Activated CD4-positive, alpha-beta T cell treated with anti-CD3 and anti-CD28 coated beads, Interleukin-2, Interleukin-4, amounts not matched to agents 100 ng/mL and 50 ng/mL, durations not matched to agents 16 hours and 8 hours (primary cell): ENCODE measurements at regions not wholly inside any gene's neighbourhood (a gene's known extent, or its start where the extent isn't known, plus 50 kb on each side); places are given as distances from the start of the nearest gene placed in this dataset.
"Not testable (repeated sequence)": the region's sequence is repeated elsewhere in the genome, so short reads cannot be mapped to it uniquely, and the experiment has no call there.

ENCODE experiments used
- DNase-seq: peaks from one replicate; pipeline ENCODE4 v3.0.0-alpha.2; 2020; ENCODE audit warnings: low spot score

GRCh38 chr13:39893808-39894207 is 238.3 kb downstream of the COG6 start:
- no peak for DNase-seq

GRCh38 chr13:39894586-39894985 is 239.1 kb downstream of the COG6 start:
- DNase-seq: no peak

DNA sequence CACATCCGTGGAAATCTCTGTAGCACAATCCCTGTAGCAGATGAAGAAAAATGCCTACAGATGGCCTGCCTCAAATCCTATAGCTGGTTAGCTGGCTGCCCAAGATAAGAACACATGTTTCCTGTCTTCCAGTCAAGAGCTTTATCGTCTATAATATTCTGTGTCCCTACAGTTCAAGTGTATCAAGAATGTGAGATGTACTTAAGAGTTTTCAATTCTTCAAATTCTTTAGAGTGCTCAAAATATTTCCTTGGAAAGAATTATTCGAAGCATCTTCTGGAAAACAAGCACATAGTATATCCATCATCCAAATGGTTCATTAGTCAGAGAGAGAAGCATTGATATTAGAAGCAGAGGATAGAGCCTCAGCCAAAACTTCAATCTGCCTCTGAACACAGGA is 239.8 kb downstream of the COG6 start:
- no peak for DNase-seq

DNA sequence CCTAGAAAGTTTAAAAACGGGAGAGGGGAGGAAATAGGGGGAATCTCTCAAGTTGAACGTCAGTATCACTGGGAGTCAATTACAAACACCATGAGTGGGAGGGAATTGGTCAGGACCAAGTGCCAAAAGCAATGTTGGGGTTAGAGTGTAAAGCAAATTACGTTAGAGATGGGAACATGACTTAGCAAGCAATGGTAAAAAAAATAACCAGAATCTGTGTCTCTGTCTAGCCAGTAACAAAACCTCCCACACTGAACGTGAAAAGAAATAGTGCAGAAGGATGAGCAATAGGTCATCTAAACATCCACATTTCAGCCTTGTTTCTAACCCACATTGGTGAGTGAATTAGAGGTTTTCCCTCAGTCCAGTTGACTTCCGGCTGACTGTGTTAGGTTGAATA is 242.2 kb downstream of the COG6 start:
- no peak for DNase-seq

DNA sequence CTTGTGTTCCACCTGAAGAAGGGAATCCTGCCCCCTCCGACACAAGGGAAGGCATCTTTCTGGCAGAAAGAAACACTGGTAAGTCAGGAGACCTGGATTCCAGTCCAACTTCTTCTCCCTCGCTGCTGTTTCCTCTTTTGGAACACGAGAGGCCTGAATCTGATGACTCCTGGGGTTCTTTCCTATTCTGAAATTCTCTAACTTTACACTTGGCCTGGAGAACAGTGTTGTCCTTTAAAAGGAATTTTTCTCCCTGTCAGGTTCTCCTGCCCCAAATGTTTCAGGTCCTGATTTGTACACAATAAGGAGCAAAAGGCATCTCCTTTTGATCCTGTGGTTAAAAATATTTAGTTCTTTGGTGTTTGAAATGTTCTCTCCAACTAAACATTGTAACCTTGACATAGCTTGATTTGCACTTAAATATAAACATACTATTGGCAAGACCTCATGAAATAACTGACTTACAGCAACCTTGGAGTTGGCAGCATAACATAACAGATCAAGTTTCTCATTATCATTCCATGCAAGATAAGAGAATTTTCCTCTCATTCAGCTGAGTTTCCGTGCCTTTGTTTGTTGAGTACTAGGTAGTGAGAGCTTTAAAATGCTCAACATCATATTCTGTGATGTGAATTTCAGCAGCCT is 244.8 kb downstream of the COG6 start:
- DNase-seq: no peak

DNA sequence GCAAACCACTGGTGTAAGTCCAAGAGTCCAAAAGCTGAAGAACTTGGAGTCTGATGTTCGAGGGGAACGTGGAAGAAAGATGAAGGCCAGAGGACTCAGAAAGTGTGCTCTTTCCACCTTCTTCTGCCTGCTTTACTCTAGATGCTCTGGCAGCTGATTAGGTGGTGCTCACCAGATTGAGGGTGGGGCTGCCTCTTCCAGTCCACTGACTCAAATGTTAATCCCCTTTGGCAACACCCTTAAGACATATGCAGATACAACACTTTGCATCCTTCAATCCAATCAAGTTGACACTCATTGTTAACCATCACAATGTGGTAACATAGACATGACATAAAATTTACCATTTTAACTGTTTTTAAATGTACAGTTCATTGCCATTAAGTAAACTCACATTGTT is 249.5 kb downstream of the COG6 start:
- DNase-seq: no peak

- no peak for DNase-seq
Observed at GRCh38 chr13:39909634-39910033, 254.2 kb downstream of the COG6 start.

- DNase-seq: no peak
Observed at GRCh38 chr13:39910041-39910440, 254.6 kb downstream of the COG6 start.

GRCh38 chr13:39910833-39911232 is 255.4 kb downstream of the COG6 start:
- peak; percentile 34 for DNase-seq

- DNase-seq: no peak
Observed at GRCh38 chr13:39913339-39913738, 257.9 kb downstream of the COG6 start.

GRCh38 chr13:39913928-39914327 is 258.5 kb downstream of the COG6 start:
- no peak for DNase-seq

DNA sequence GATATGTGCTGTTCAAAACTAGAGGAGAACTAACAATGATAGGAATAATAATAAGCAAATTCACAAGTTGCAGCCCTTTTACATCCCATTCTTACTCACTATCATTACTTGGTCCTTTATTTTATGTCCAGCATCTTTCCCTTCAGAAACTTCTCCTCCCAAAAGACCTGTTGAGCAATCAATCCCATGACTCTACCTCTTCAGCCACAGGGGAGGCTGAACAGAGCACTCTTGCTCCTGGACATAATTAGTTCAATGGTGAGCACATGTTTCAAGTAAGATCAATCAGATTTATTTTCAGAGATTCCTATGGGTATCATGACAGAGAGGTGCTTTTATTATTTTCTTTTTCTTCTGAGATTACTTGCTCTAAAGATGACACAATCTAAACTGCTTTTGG is 260.0 kb downstream of the COG6 start:
- DNase-seq: no peak

- DNase-seq: no peak
Observed at GRCh38 chr13:39916330-39916729, 260.9 kb downstream of the COG6 start.

DNA sequence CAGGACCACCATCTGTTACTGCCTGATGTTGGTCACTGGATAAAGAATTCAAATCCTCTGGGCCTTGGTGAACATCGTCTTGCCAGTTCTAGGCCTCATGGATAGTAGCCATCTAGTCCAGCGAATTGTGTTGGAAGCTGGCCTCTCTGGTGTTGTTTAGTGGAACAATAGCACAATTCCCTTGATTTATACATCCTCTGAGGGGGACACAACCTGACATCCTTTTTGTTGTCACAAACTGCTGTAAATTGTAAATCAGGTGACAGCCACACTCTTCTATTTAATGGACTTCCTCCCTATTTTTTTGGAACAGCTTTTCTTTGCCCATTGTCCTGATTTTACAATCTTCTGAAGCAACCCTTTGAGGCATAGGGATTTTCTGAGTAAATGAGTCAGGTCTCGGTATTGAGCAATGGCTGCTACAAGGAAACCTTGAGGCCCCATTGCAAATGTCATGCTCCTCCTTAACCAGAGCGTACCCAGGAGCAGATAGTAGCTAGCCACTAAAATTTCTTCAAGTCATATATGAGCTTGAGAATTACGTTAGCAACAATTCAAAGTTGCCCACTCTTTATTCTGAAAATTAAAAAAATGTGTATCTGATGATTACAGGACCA is 263.3 kb downstream of the COG6 start:
- no peak for DNase-seq

DNA sequence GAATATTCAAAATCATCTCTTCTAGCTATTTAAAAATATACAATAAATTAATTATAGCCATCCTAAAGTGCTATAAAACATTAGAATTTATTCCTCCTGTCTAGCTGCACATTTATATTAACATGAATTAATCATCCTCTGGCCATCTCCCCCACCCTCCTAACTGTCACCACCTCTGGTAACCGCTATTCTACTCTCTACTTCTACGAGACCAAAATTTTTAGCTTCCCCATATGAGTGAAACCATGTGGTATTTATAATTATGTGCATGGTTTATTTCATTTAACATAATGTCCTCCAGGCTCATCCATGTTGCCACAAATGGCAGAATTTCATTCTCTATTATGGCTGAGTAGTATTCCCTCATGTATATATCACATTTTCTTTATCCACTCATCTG is 265.2 kb downstream of the COG6 start:
- DNase-seq: no peak

GRCh38 chr13:39926345-39926744 is 270.9 kb downstream of the COG6 start:
- DNase-seq: no peak

DNA sequence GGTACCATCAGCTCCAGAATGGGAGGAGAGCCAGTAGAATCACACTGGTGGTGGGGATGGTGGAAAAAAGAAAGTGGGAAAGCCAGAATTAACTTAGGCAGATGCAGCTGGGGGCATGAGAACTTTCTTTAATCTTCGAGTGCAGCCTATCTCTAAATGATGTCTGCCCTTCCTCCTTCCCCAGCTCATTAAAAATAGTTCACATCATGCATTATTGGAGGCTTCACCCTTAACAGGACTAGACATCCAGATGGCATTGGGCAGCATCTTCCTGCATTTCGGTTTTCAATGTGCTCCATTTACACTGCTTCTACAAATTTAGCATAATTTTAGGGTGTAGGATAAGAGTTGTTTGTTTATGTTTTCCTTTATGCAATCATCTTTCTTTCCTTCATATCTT is 272.8 kb downstream of the COG6 start:
- no peak for DNase-seq

- DNase-seq: no peak
Observed at GRCh38 chr13:39929583-39929982, 274.1 kb downstream of the COG6 start.

GRCh38 chr13:39930060-39930459 is 274.6 kb downstream of the COG6 start:
- DNase-seq: no peak

DNA sequence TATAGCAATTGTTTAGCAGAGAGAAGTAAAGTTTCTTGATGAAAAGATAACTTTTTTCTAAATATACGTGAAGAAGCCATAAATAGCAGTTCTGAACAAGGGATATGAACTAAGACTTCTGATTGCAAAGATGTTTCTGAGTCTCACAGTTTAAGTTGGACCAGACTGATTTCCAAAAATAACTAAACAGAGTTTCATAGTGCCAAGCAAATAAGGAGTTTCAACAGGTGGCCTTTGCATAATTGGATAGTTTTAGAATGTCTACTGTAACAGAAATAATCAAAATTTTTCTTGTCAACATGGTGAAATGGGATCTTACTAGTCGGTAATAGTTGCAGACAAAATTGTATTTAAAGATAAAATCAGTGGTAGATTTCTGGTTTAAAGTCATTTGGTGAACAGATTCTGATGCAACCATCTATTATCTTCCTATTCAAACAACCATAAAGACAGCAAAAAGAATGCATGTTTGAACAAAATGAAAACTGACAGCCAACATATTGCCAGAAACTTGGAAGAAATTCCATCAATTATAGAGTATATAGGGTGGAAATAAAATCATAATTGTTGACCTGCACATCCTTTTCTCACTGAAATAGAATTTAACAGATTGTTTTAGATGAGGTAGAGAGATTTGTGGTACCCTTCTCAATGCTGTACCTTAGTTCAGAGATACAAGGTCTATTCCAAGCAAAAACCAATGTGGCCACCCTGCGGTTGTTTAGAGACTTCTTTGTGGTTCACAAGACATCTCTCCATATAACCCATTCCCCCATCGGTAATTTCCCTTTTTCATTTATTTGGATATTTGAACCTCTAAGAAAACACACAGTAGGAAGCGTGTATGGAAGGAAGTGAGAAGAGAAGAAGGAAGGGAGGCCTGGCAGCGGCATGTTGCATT is 275.3 kb downstream of the COG6 start:
- no peak for DNase-seq

DNA sequence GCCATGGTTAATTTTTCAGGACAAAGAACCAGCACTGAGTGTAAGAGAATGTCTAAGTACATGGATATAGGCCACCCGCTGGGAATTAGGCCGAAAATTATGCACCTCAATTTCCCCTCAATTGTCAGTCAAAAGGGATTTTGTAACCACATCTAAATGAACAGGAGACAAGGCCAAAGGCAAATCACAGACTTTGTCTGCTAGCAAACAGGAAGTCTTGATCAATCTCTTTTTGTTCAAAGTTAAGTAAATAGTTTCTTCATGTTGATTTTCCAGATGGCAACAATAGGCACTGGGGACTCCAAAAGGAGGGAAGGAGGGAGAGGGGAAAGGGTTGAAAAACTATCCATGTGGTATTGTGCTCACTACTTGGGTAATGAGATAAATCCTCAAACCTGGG is 276.0 kb downstream of the COG6 start:
- no peak for DNase-seq

GRCh38 chr13:39932514-39932913 is 277.1 kb downstream of the COG6 start:
- DNase-seq: not testable (repeated sequence)

DNA sequence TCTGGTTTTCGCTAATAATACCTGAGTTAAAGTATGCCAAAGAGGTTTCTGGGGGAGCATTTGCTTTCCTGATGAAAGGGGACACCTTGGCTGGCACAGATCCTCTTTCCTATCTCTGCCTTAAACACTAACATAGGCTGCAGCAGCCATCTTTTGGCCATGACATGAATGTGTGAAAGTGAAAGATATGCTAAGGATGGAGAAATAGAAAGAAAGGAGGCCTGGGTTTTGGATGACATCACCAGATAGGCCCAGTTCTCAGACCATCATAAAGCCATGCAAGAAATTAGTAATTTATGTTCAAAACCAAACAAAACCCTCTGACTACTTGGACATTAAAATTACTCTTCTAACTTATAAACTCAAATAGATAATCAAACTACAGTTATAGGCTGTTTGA is 279.7 kb downstream of the COG6 start:
- no peak for DNase-seq
